AG09319 (cell line): ENCODE measurements at regions not wholly inside any gene's neighbourhood (a gene's known extent, or its start where the extent isn't known, plus 50 kb on each side); places are given as distances from the start of the nearest gene placed in this dataset.
"Not testable (repeated sequence)": the region's sequence is repeated elsewhere in the genome, so short reads cannot be mapped to it uniquely, and the experiment has no call there.

Experiments
- DNase-seq: peaks from one replicate; pipeline ENCODE4 v3.0.0-alpha.2; 2010; ENCODE audit warnings: low read depth; ENCODE audit errors: extremely low read depth
- TF ChIP-seq, protein P1 (sequence below): IDR thresholded peaks from 2 replicates; pipeline ENCODE4 v1.5.1; 2011; ENCODE audit warnings: low read depth, mild to moderate bottlenecking, inconsistent platforms, low read length, moderate library complexity

DNA sequence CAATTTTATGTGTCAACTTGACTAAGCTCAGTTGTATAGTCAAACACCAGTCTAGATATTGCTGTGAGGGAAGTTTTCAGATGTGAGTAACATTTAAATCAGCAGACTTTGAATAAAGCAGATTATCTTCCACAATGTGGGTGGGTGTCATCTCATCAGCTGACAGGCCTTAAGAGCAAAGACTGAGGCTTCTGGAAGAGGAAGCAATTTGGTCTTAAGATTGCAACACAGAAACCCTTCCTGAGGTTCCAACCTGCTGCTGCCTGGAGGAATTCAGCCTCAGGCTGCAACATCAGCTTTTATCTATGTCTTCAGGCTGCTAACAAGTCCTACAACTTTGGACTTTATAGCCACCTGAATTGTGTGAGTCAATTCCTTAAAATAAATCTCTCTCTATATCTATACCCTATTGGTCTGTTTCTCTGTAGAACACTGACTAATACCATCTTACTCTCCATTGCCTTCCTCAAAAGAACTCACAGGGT is 277.2 kb upstream of the PLET1 start:
- TF ChIP-seq, protein P1, sequence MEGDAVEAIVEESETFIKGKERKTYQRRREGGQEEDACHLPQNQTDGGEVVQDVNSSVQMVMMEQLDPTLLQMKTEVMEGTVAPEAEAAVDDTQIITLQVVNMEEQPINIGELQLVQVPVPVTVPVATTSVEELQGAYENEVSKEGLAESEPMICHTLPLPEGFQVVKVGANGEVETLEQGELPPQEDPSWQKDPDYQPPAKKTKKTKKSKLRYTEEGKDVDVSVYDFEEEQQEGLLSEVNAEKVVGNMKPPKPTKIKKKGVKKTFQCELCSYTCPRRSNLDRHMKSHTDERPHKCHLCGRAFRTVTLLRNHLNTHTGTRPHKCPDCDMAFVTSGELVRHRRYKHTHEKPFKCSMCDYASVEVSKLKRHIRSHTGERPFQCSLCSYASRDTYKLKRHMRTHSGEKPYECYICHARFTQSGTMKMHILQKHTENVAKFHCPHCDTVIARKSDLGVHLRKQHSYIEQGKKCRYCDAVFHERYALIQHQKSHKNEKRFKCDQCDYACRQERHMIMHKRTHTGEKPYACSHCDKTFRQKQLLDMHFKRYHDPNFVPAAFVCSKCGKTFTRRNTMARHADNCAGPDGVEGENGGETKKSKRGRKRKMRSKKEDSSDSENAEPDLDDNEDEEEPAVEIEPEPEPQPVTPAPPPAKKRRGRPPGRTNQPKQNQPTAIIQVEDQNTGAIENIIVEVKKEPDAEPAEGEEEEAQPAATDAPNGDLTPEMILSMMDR = no peak
- no peak for DNase-seq

- no peak for DNase-seq
- TF ChIP-seq, protein P1 = no peak
Measured at GRCh38 chr11:112538534-112539280, 278.0 kb upstream of the PLET1 start.

GRCh38 chr11:112539281-112539555 is 278.6 kb upstream of the PLET1 start:
- not testable (repeated sequence) for DNase-seq

GRCh38 chr11:112539741-112540140 is 279.1 kb upstream of the PLET1 start:
- no peak for DNase-seq

DNA sequence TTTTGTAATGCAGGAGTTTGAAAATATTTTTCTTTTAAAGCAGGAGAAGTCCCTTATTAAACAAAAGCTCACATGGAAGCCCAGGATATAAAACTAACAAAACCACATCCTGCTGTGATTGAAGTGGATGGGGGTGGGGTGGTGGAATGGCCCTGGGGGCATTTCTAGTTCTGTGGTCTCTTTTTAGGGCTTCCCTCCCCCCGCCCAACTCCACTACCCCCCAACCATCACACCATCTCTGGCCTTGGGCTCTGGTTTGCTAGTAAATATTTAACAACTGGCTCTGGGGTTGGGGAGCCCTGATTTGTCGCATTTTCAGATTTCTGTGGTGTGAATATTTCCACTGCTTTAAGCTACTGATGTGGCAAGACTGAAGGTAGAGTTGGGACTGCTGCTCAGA is 279.6 kb upstream of the PLET1 start:
- DNase-seq = no peak
- TF ChIP-seq, protein P1 = no peak

More at GRCh38 chr11:112539741-112540140, 279.1 kb upstream of the PLET1 start:
- TF ChIP-seq, protein P1 = no peak

GRCh38 chr11:112541140-112542046 is 280.7 kb upstream of the PLET1 start:
- TF ChIP-seq, protein P1 = no peak
- DNase-seq = no peak

- TF ChIP-seq, protein P1 = no peak
- no peak for DNase-seq
Measured at GRCh38 chr11:112542479-112542878, 281.8 kb upstream of the PLET1 start.
